H9 (cell line): ENCODE measurements at regions not wholly inside any gene's neighbourhood (a gene's known extent, or its start where the extent isn't known, plus 50 kb on each side); places are given as distances from the start of the nearest gene placed in this dataset.

Experiments used
- DNase-seq: peaks from one replicate; pipeline ENCODE4 v3.0.0-alpha.2; 2017
- H2AFZ ChIP-seq: one replicate; pipeline ENCODE4 v1.6.1; 2013; ENCODE audit warnings: mild to moderate bottlenecking, low read length, control low read depth, moderate library complexity
- H2AK5ac ChIP-seq: 2 replicates; pipeline ENCODE4 v1.6.1; 2013; ENCODE audit warnings: low read length, control low read depth, mixed read lengths; ENCODE audit not compliant: insufficient read length
- H2BK120ac ChIP-seq: one replicate; pipeline ENCODE4 v1.6.1; 2013; ENCODE audit warnings: low read depth, mild to moderate bottlenecking, low read length, control low read depth, inconsistent platforms; ENCODE audit not compliant: poor library complexity, severe bottlenecking
- H2BK12ac ChIP-seq: 2 replicates; pipeline ENCODE4 v1.6.1; 2013; ENCODE audit warnings: low read length, control low read depth, mixed read lengths, low read depth; ENCODE audit not compliant: insufficient read length
- H2BK15ac ChIP-seq: 2 replicates; pipeline ENCODE4 v1.6.1; 2013; ENCODE audit warnings: low read depth, low read length, control low read depth
- H2BK20ac ChIP-seq: one replicate; pipeline ENCODE4 v1.6.1; 2013; ENCODE audit warnings: low read depth, mild to moderate bottlenecking, low read length, control low read depth, inconsistent platforms; ENCODE audit not compliant: poor library complexity, severe bottlenecking
- H2BK5ac ChIP-seq: 2 replicates; pipeline ENCODE4 v1.6.1; 2013; ENCODE audit warnings: low read length, control low read depth, mixed read lengths; ENCODE audit not compliant: insufficient read length
- H3K14ac ChIP-seq: 2 replicates; pipeline ENCODE4 v1.6.1; 2013; ENCODE audit warnings: low read length, control low read depth; ENCODE audit not compliant: insufficient read depth
- H3K18ac ChIP-seq: 2 replicates; pipeline ENCODE4 v1.6.1; 2013; ENCODE audit warnings: low read depth, mild to moderate bottlenecking, mixed read lengths, low read length, control low read depth; ENCODE audit not compliant: insufficient read length
- H3K23ac ChIP-seq: 2 replicates; pipeline ENCODE4 v1.6.1; 2013; ENCODE audit warnings: low read length, control low read depth, mixed read lengths, low read depth; ENCODE audit not compliant: insufficient read length
- H3K23me2 ChIP-seq: 2 replicates; pipeline ENCODE4 v1.6.1; 2013; ENCODE audit warnings: low read depth, mild to moderate bottlenecking, mixed read lengths, low read length, control low read depth; ENCODE audit not compliant: insufficient read length, poor library complexity, severe bottlenecking
- H3K27ac ChIP-seq: 2 replicates; pipeline ENCODE4 v1.5.1; 2013; ENCODE audit warnings: low read length, control low read depth, mixed read lengths, low read depth; ENCODE audit not compliant: insufficient read length
- H3K27me3 ChIP-seq: 2 replicates; pipeline ENCODE4 v1.6.1; 2013; ENCODE audit warnings: low read length, control low read depth, inconsistent platforms; ENCODE audit not compliant: insufficient read depth
- H3K4ac ChIP-seq: 2 replicates; pipeline ENCODE4 v1.6.1; 2013; ENCODE audit warnings: low read depth, mild to moderate bottlenecking, control low read depth, inconsistent platforms, low read length, moderate library complexity
- H3K4me1 ChIP-seq: 2 replicates; pipeline ENCODE4 v1.6.1; 2013; ENCODE audit warnings: low read length, control low read depth, inconsistent platforms; ENCODE audit not compliant: insufficient read depth
- H3K4me2 ChIP-seq: 2 replicates; pipeline ENCODE4 v1.6.1; 2013; ENCODE audit warnings: low read length, control low read depth, mixed read lengths; ENCODE audit not compliant: insufficient read length, insufficient read depth
- H3K56ac ChIP-seq: 2 replicates; pipeline ENCODE4 v1.6.1; 2013; ENCODE audit warnings: low read depth, mild to moderate bottlenecking, mixed read lengths, low read length, control low read depth; ENCODE audit not compliant: insufficient read length
- H3K79me1 ChIP-seq: 2 replicates; pipeline ENCODE4 v1.6.1; 2013; ENCODE audit warnings: low read depth, mild to moderate bottlenecking, moderate library complexity, low read length, control low read depth, inconsistent platforms; ENCODE audit not compliant: insufficient read depth, poor library complexity, severe bottlenecking
- H3K79me2 ChIP-seq: 2 replicates; pipeline ENCODE4 v1.6.1; 2013; ENCODE audit warnings: low read length, control low read depth, inconsistent platforms; ENCODE audit not compliant: insufficient read depth
- H3K9ac ChIP-seq: 2 replicates; pipeline ENCODE4 v1.6.1; 2013; ENCODE audit warnings: low read length, control low read depth, mixed read lengths; ENCODE audit not compliant: insufficient read length; ENCODE audit errors: extremely low read depth
- H3K9me3 ChIP-seq: one replicate; pipeline ENCODE4 v1.6.1; 2013; ENCODE audit warnings: low read depth, low read length, inconsistent platforms; ENCODE audit not compliant: control insufficient read depth
- H3T11ph ChIP-seq: one replicate; pipeline ENCODE4 v1.6.1; 2013; ENCODE audit warnings: mild to moderate bottlenecking, low read length, control low read depth, inconsistent platforms
- H4K20me1 ChIP-seq: one replicate; pipeline ENCODE4 v1.6.1; 2013; ENCODE audit not compliant: control insufficient read depth, insufficient read length, insufficient read depth
- H4K5ac ChIP-seq: 2 replicates; pipeline ENCODE4 v1.6.1; 2013; ENCODE audit warnings: low read depth, mild to moderate bottlenecking, mixed read lengths, low read length, control low read depth; ENCODE audit not compliant: insufficient read length
- H4K8ac ChIP-seq: replicated peaks from 2 replicates; pipeline ENCODE4 v1.6.1; 2013; ENCODE audit warnings: low read length, control low read depth, mixed read lengths, low read depth; ENCODE audit not compliant: insufficient read length
- H4K91ac ChIP-seq: 2 replicates; pipeline ENCODE4 v1.6.1; 2013; ENCODE audit warnings: low read depth, mild to moderate bottlenecking, moderate library complexity, mixed read lengths, low read length, control low read depth; ENCODE audit not compliant: insufficient read length
- H3K27ac Mint-ChIP-seq, 3 experiments: 2 replicates in 2 of 3; 3 replicates in 1 of 3; pipeline ENCODE4 v1.8.0; 2020 to 2021; ENCODE audit warnings: mixed read lengths in 3 of 3, mild to moderate bottlenecking in 1 of 3, moderate library complexity in 1 of 3
- H3K27me3 Mint-ChIP-seq: 2 replicates; pipeline ENCODE4 v1.8.0; 2021; ENCODE audit warnings: low read depth, mild to moderate bottlenecking, moderate library complexity, mixed read lengths
- H3K36me3 Mint-ChIP-seq, 3 experiments: 2 replicates in 2 of 3; 3 replicates in 1 of 3; pipeline ENCODE4 v1.8.0; 2020 to 2021; ENCODE audit warnings: low read depth in 3 of 3, mixed read lengths in 3 of 3; ENCODE audit not compliant: insufficient read depth in 1 of 3
- H3K4me1 Mint-ChIP-seq, 2 experiments: 2 replicates each; pipeline ENCODE4 v1.8.0; 2020; ENCODE audit warnings: mixed read lengths in 2 of 2
- H3K4me3 Mint-ChIP-seq, 2 experiments: 2 replicates in 1 of 2; 3 replicates in 1 of 2; pipeline ENCODE4 v1.8.0; 2020 to 2021; ENCODE audit warnings: mild to moderate bottlenecking in 2 of 2, mixed read lengths in 2 of 2, moderate library complexity in 1 of 2
- H3K9me3 Mint-ChIP-seq, 2 experiments: 2 replicates in 1 of 2; 3 replicates in 1 of 2; pipeline ENCODE4 v1.8.0; 2020; ENCODE audit warnings: mild to moderate bottlenecking in 2 of 2, mixed read lengths in 2 of 2, moderate library complexity in 1 of 2
- CTCF ChIP-seq: fragments of 200-600 bp; sonication (generic); conservative IDR thresholded peaks from 3 replicates; pipeline ENCODE4 v1.8.0; 2021; ENCODE audit warnings: antibody characterized with exemption, mild to moderate bottlenecking
- WGBS: extraction: QIAGEN DNeasy Blood & Tissue Kit; methylation state at CpG from one replicate; pipeline ENCODE4 v1.1.7; 2013; ENCODE audit warnings: missing lambda C conversion rate, low lambda C conversion rate, mixed read lengths; ENCODE audit not compliant: insufficient read length; ENCODE audit errors: extremely low coverage; 5-methylcytosine and 5-hydroxymethylcytosine counted together

- H3K4ac ChIP-seq = no peak overlapping the region
- no peak overlapping the region for H3K9ac ChIP-seq
- H3K79me1 ChIP-seq = no peaks in the 10 kb centered on the region
- H4K5ac ChIP-seq = no peak overlapping the region
- no peaks in the 10 kb centered on the region for H3K9me3 ChIP-seq
- no peak overlapping the region for H4K8ac ChIP-seq
- no peak overlapping the region for H2BK5ac ChIP-seq
- no peaks in the 10 kb centered on the region for H3K27me3 ChIP-seq
- H2BK12ac ChIP-seq = no peak overlapping the region
- no peak overlapping the region for H2BK15ac ChIP-seq
- no peak overlapping the region for H3K4me2 ChIP-seq
- no peak overlapping the region for H3K14ac ChIP-seq
- H3K79me2 ChIP-seq = no peaks in the 10 kb centered on the region
- DNase-seq = no peak
- H3T11ph ChIP-seq = no peak overlapping the region
- H3K27ac Mint-ChIP-seq = no peak overlapping the region
- H2BK120ac ChIP-seq = no peak overlapping the region
- peaks cover 0 to 3% of the 10 kb centered on the region in 2 experiments; a peak in 2 of 4 replicates for H3K4me1 Mint-ChIP-seq
- no peak overlapping the region for H2AK5ac ChIP-seq
- no CpG with 5 or more reads among the region's 11 CpGs for WGBS
- no peak overlapping the region for H3K4me3 Mint-ChIP-seq
- H4K20me1 ChIP-seq = no peaks in the 10 kb centered on the region
- no peak overlapping the region for H2BK20ac ChIP-seq
- H3K56ac ChIP-seq = no peak overlapping the region
- no peaks in the 10 kb centered on the region for H3K4me1 ChIP-seq
- H3K23ac ChIP-seq = no peak overlapping the region
- no peak overlapping the region for H3K27ac ChIP-seq
- no peaks in the 10 kb centered on the region for H3K23me2 ChIP-seq
- no peaks in the 10 kb centered on the region for H3K27me3 Mint-ChIP-seq
- H3K18ac ChIP-seq = no peak overlapping the region
- H2AFZ ChIP-seq = no peak overlapping the region
- H3K36me3 Mint-ChIP-seq = no peaks in the 10 kb centered on the region
- TF ChIP-seq CTCF = no peak
- H4K91ac ChIP-seq = no peak overlapping the region
- no peaks in the 10 kb centered on the region for H3K9me3 Mint-ChIP-seq
Measured at GRCh38 chr13:105342281-105342820, 1193.1 kb downstream of the EFNB2 start.
